DOHH2 (cell line): ENCODE measurements at regions not wholly inside any gene's neighbourhood (a gene's known extent, or its start where the extent isn't known, plus 50 kb on each side); places are given as distances from the start of the nearest gene placed in this dataset.

Source experiments
- H3F3A ChIP-seq: fragments of 200-600 bp; sonication (generic), shearing (Covaris generic); 2 replicates; pipeline ENCODE4 v1.6.0; 2016; ENCODE audit warnings: antibody characterized with exemption, mild to moderate bottlenecking; ENCODE audit not compliant: control insufficient read depth, insufficient read depth
- H3K27ac ChIP-seq: fragments of 200-600 bp; sonication (generic); 2 replicates; pipeline ENCODE4 v1.5.1; 2014; ENCODE audit warnings: low read depth, mild to moderate bottlenecking, low read length, moderate library complexity
- H3K27me3 ChIP-seq: fragments of 200-600 bp; sonication (generic); 2 replicates; pipeline ENCODE4 v1.6.1; 2014; ENCODE audit warnings: mild to moderate bottlenecking, low read length, mixed read lengths; ENCODE audit not compliant: control insufficient read depth
- H3K36me3 ChIP-seq: fragments of 200-600 bp; sonication (generic); 2 replicates; pipeline ENCODE4 v1.6.1; 2014; ENCODE audit warnings: mild to moderate bottlenecking, low read length, moderate library complexity, mixed read lengths; ENCODE audit not compliant: control insufficient read depth
- H3K4me1 ChIP-seq: fragments of 200-600 bp; sonication (generic); 2 replicates; pipeline ENCODE4 v1.6.1; 2014; ENCODE audit warnings: mild to moderate bottlenecking, low read length, mixed read lengths; ENCODE audit not compliant: control insufficient read depth
- H3K4me2 ChIP-seq: fragments of 200-600 bp; sonication (generic); 2 replicates; pipeline ENCODE4 v1.6.0; 2014; ENCODE audit warnings: mild to moderate bottlenecking, low read length, moderate library complexity
- H3K4me3 ChIP-seq: fragments of 200-600 bp; sonication (generic); 2 replicates; pipeline ENCODE4 v1.5.1; 2014; ENCODE audit warnings: mild to moderate bottlenecking, low read length, mixed read lengths
- H3K79me2 ChIP-seq: fragments of 200-600 bp; sonication (generic); 2 replicates; pipeline ENCODE4 v1.6.1; 2014; ENCODE audit warnings: mild to moderate bottlenecking, low read length, mixed read lengths; ENCODE audit not compliant: control insufficient read depth
- H3K9me2 ChIP-seq: fragments of 200-600 bp; sonication (generic); replicated peaks from 2 replicates; pipeline ENCODE4 v1.6.1; 2014; ENCODE audit warnings: mild to moderate bottlenecking, low read length, mixed read lengths; ENCODE audit not compliant: control insufficient read depth
- H3K9me3 ChIP-seq: fragments of 200-600 bp; sonication (generic); 2 replicates; pipeline ENCODE4 v1.6.1; 2014; ENCODE audit warnings: antibody characterized with exemption, low read length, mixed read lengths; ENCODE audit not compliant: control insufficient read depth, insufficient read depth
- H4K20me1 ChIP-seq: fragments of 200-600 bp; sonication (generic); 2 replicates; pipeline ENCODE4 v1.6.0; 2014; ENCODE audit warnings: low read depth, mild to moderate bottlenecking, antibody characterized with exemption, low read length, moderate library complexity; ENCODE audit not compliant: control insufficient read depth, insufficient read depth
- CTCF ChIP-seq: fragments of 200-600 bp; sonication (generic); IDR thresholded peaks from one replicate; pipeline ENCODE4 v1.5.1; 2014; ENCODE audit warnings: antibody characterized with exemption, mild to moderate bottlenecking, low read depth, low read length; ENCODE audit not compliant: poor library complexity, severe bottlenecking
- EZH2phosphoT487 ChIP-seq: fragments of 200-600 bp; sonication (generic); IDR thresholded peaks from 2 replicates; pipeline ENCODE4 v1.6.1; 2017; ENCODE audit warnings: borderline replicate concordance, mild to moderate bottlenecking, antibody characterized with exemption, low read length, moderate library complexity, mixed read lengths

- no peak overlapping the region for H3K27ac ChIP-seq
- H3K9me3 ChIP-seq = no peaks in the 10 kb centered on the region
- H3K9me2 ChIP-seq = no peaks in the 10 kb centered on the region
- no peaks in the 10 kb centered on the region for H3K4me1 ChIP-seq
- H3K4me2 ChIP-seq = no peak overlapping the region
- H3F3A ChIP-seq = no peaks in the 10 kb centered on the region
- H3K36me3 ChIP-seq = no peaks in the 10 kb centered on the region
- no peaks in the 10 kb centered on the region for H3K79me2 ChIP-seq
- H4K20me1 ChIP-seq = no peaks in the 10 kb centered on the region
- H3K27me3 ChIP-seq = no peaks in the 10 kb centered on the region
- no peak for TF ChIP-seq EZH2phosphoT487
- TF ChIP-seq CTCF = no peak
- no peak overlapping the region for H3K4me3 ChIP-seq
Measured at GRCh38 chr3:99529265-99529664, 109.1 kb upstream of the COL8A1 start.

- H3K9me3 ChIP-seq = no peaks in the 10 kb centered on the region
- no peaks in the 10 kb centered on the region for H3K79me2 ChIP-seq
- no peaks in the 10 kb centered on the region for H3K4me1 ChIP-seq
- H4K20me1 ChIP-seq = no peaks in the 10 kb centered on the region
- no peaks in the 10 kb centered on the region for H3K9me2 ChIP-seq
- H3K36me3 ChIP-seq = no peaks in the 10 kb centered on the region
- H3F3A ChIP-seq = no peaks in the 10 kb centered on the region
- TF ChIP-seq CTCF = no peak
- H3K4me2 ChIP-seq = no peak overlapping the region
- no peak overlapping the region for H3K4me3 ChIP-seq
- H3K27me3 ChIP-seq = no peaks in the 10 kb centered on the region
- no peak overlapping the region for H3K27ac ChIP-seq
Measured at GRCh38 chr3:99526921-99527320, 111.5 kb upstream of the COL8A1 start.

- Histone ChIP-seq H3K4me3 (no peak overlapping the region), H3K79me2 (no peaks in the 10 kb centered on the region), H3K36me3 (no peaks in the 10 kb centered on the region), H3K27ac (no peak overlapping the region), H3K9me2 (no peaks in the 10 kb centered on the region), H3K4me1 (no peaks in the 10 kb centered on the region), H4K20me1 (no peaks in the 10 kb centered on the region), H3K27me3 (no peaks in the 10 kb centered on the region), H3F3A (no peaks in the 10 kb centered on the region), H3K4me2 (no peak overlapping the region), H3K9me3 (no peaks in the 10 kb centered on the region)
- no peak for TF ChIP-seq EZH2phosphoT487
Measured at GRCh38 chr3:99524559-99524958, 113.8 kb upstream of the COL8A1 start.

- no peak overlapping the region for H3K4me2 ChIP-seq
- TF ChIP-seq EZH2phosphoT487 (no peak), CTCF (no peak)
Measured at GRCh38 chr3:99523431-99524127, 114.8 kb upstream of the COL8A1 start.

More at GRCh38 chr3:99523431-99524127, 114.8 kb upstream of the COL8A1 start:
- no peaks in the 10 kb centered on the region for H3F3A ChIP-seq
- H3K36me3 ChIP-seq = no peaks in the 10 kb centered on the region
- no peaks in the 10 kb centered on the region for H3K4me1 ChIP-seq
- no peaks in the 10 kb centered on the region for H3K9me3 ChIP-seq
- no peaks in the 10 kb centered on the region for H4K20me1 ChIP-seq
- H3K79me2 ChIP-seq = no peaks in the 10 kb centered on the region
- H3K9me2 ChIP-seq = no peaks in the 10 kb centered on the region
- no peaks in the 10 kb centered on the region for H3K27me3 ChIP-seq
- H3K27ac ChIP-seq = no peak overlapping the region
- no peak overlapping the region for H3K4me3 ChIP-seq
